ENCODE measurements at regions not wholly inside any gene's neighbourhood (a gene's known extent, or its start where the extent isn't known, plus 50 kb on each side); places are given as distances from the start of the nearest gene placed in this dataset.

DNA sequence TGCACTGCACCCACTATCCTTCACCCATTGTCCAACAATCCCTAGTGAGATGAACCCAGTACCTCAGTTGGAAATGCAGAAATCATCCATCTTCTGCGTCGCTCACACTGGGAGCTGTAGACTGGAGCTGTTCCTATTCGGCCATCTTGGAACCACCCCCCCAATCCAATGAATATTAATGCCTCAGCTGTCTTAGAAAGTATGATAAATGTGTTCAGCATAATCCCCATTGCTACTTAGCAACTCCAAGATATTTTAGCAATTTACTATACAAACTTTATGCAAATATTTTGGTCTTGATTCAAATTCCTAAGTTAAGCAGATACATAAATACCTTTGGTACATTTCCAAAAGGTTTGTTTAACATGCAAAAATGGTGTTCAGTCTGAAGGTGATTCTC, 70.5 kb upstream of the SH3GLB1 start:
- TF ChIP-seq, protein P1, sequence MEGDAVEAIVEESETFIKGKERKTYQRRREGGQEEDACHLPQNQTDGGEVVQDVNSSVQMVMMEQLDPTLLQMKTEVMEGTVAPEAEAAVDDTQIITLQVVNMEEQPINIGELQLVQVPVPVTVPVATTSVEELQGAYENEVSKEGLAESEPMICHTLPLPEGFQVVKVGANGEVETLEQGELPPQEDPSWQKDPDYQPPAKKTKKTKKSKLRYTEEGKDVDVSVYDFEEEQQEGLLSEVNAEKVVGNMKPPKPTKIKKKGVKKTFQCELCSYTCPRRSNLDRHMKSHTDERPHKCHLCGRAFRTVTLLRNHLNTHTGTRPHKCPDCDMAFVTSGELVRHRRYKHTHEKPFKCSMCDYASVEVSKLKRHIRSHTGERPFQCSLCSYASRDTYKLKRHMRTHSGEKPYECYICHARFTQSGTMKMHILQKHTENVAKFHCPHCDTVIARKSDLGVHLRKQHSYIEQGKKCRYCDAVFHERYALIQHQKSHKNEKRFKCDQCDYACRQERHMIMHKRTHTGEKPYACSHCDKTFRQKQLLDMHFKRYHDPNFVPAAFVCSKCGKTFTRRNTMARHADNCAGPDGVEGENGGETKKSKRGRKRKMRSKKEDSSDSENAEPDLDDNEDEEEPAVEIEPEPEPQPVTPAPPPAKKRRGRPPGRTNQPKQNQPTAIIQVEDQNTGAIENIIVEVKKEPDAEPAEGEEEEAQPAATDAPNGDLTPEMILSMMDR (IDR thresholded peaks at IDR 0.05) = no peak

- TF ChIP-seq, protein P1 (IDR thresholded peaks at IDR 0.05) = no peak
Measured at GRCh38 chr1:86636898-86637297, 67.5 kb upstream of the SH3GLB1 start.

DNA sequence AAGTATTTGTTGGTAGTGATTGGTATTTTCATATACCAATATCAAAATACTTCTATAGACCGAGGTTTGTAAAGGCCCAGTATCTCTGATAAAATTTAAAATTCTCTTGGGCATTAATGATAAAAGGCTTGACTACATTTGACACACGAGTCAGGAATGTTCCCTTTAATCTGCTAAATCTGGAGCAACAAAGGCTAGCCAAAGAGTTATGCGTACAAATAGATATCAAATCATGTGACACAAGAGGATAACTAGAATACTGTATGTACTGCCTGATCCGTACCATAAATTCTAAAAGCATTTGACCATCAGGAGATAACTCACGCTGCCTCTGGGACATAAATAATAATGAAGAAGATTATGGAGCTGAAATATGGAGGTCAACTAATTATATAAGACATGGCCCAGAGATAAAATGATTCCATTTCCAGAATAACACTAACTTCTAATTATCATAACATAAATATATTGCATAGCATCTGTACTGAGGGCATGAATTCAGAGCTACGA, 64.2 kb upstream of the SH3GLB1 start:
- TF ChIP-seq, protein P1 (IDR thresholded peaks at IDR 0.05) = no peak

GRCh38 chr1:86641318-86641717, 63.1 kb upstream of the SH3GLB1 start:
- TF ChIP-seq, protein P1 (IDR thresholded peaks at IDR 0.05) = no peak

GRCh38 chr1:86645851-86646250, 58.5 kb upstream of the SH3GLB1 start:
- TF ChIP-seq, protein P1 (IDR thresholded peaks at IDR 0.05) = no peak

GRCh38 chr1:86646256-86646655, 58.1 kb upstream of the SH3GLB1 start:
- TF ChIP-seq, protein P1 (IDR thresholded peaks at IDR 0.05) = no peak

DNA sequence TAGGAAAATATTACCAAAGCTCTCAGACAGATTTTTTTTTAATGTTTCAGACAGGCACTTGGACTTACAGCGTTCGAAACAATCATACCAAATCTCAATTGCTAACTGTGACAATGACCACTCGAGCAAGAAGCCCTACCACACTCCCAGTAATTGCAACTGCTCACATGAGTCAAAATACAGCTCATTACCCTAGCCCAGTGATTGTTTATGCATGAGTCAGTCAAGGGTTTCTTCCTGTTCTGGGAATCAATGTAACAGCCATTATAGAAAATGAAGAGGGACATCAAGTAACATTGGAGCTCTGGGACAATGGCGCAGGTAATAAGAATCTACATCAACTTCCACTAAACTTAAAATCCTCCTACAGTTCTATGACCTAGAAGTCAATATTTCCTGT, 56.1 kb upstream of the SH3GLB1 start:
- TF ChIP-seq, protein P1 (IDR thresholded peaks at IDR 0.05) = no peak

GRCh38 chr1:86649618-86650017, 54.8 kb upstream of the SH3GLB1 start:
- TF ChIP-seq, protein P1 (IDR thresholded peaks at IDR 0.05) = no peak

All from LNCAP (cell line).